Suprapubic skin (tissue), 4 donors: ENCODE measurements at regions not wholly inside any gene's neighbourhood (a gene's known extent, or its start where the extent isn't known, plus 50 kb on each side); places are given as distances from the start of the nearest gene placed in this dataset.

Experiments used
- CTCF ChIP-seq, 2 donors: fragments of 200-600 bp in 1 of 2; fragments of 450-650 bp in 1 of 2; sonication (generic) in 1 of 2; IDR thresholded peaks; one replicate each; pipeline ENCODE4 v1.5.1; 2016 to 2019; ENCODE audit warnings: antibody characterized with exemption in 2 of 2, mild to moderate bottlenecking in 1 of 2, moderate library complexity in 1 of 2
- EP300 ChIP-seq: sonication (generic); formaldehyde crosslinking; IDR thresholded peaks from one replicate; pipeline ENCODE4 v1.6.1; 2017; ENCODE audit warnings: antibody characterized with exemption
- POLR2AphosphoS5 ChIP-seq, 3 donors: sonication (generic); formaldehyde crosslinking; IDR thresholded peaks; one replicate each; pipeline ENCODE4 v1.6.1; 2017; ENCODE audit warnings: antibody characterized with exemption in 3 of 3

GRCh38 chr12:105740369-105740768 lies 398.4 kb downstream of the NUAK1 start:
- TF ChIP-seq CTCF (IDR thresholded peaks at IDR 0.05) (no peak), EP300 (no peak), POLR2AphosphoS5 (IDR thresholded peaks at IDR 0.05) (no peak)
